Heart left ventricle (tissue), 13 donors: ENCODE measurements at regions not wholly inside any gene's neighbourhood (a gene's known extent, or its start where the extent isn't known, plus 50 kb on each side); places are given as distances from the start of the nearest gene placed in this dataset.

Experiments
- POLR2A ChIP-seq, 2 donors: fragments of 450-650 bp; IDR thresholded peaks; one replicate each; pipeline ENCODE4 v1.6.1; 2017; ENCODE audit warnings: antibody characterized with exemption in 2 of 2, mild to moderate bottlenecking in 2 of 2, moderate library complexity in 2 of 2
- TF ChIP-seq, protein P1 (sequence below), 12 donors: fragments of 200-600 bp; sonication (generic) in 4 of 12; IDR thresholded peaks; one replicate each; pipeline versions ENCODE4 v1.5.0 to v1.8.0; 2018 to 2022; ENCODE audit warnings: antibody characterized with exemption in 12 of 12, mild to moderate bottlenecking in 5 of 12
- donor health status: ischemic (EF 13 %, LVEDD 7.1; RV severe dilation, severe dysfunction).
- donor health status: DM: no; HTN: yes; CAD: no.
- donor health status: DM: no; HTN: no; CAD: no.
- donor health status: ischemic (EF 25% LVEDD 6.9; RV normal size, moderate dysfunction).
- donor health status: ischemic (EF 25% LVEDD 5.7; RV mildly dilated, moderate dysfunction).
- donor health status: ischemic (EF 35%, LVEDD 5.7; RV mildly dilated, moderate dysfunction).
- donor health status: nonischemic (EF 11% LVEDD 7.7; RV severe dilation, severe dysfunction).
- donor health status: DM: yes; HTN: yes; CAD: no.
- donor health status: PGD.
- donor health status: ischemic (EF 29% LVEDD 5.4; RV normal size, mild dysfunction).
- donor health status: nonischemic (EF 23%, LVEDD 6.1; RV moderate dilation, normal function).

DNA sequence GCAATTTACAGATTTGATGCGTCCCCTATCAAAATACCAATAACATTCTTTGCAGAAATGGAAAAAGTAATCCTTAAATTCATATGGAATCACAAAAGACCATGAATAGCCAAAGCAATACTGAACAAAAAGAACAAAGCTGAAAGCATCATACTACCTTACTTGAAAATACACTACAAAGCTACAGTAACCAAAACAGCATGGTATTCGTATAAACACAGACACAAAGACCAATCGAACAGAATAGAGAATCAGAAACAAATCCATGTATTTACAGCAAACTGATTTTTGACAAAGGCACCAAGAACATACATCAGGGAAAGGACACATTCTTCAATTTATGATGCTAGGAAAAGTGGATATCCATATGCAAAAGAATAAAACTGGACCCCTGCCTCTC, 206.5 kb upstream of the PDE10A start:
- TF ChIP-seq, protein P1, sequence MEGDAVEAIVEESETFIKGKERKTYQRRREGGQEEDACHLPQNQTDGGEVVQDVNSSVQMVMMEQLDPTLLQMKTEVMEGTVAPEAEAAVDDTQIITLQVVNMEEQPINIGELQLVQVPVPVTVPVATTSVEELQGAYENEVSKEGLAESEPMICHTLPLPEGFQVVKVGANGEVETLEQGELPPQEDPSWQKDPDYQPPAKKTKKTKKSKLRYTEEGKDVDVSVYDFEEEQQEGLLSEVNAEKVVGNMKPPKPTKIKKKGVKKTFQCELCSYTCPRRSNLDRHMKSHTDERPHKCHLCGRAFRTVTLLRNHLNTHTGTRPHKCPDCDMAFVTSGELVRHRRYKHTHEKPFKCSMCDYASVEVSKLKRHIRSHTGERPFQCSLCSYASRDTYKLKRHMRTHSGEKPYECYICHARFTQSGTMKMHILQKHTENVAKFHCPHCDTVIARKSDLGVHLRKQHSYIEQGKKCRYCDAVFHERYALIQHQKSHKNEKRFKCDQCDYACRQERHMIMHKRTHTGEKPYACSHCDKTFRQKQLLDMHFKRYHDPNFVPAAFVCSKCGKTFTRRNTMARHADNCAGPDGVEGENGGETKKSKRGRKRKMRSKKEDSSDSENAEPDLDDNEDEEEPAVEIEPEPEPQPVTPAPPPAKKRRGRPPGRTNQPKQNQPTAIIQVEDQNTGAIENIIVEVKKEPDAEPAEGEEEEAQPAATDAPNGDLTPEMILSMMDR (IDR thresholded peaks at IDR 0.05): no peak
- no peak for TF ChIP-seq POLR2A (IDR thresholded peaks at IDR 0.05)
